ENCODE measurements at regions not wholly inside any gene's neighbourhood (a gene's known extent, or its start where the extent isn't known, plus 50 kb on each side); places are given as distances from the start of the nearest gene placed in this dataset.

DNA sequence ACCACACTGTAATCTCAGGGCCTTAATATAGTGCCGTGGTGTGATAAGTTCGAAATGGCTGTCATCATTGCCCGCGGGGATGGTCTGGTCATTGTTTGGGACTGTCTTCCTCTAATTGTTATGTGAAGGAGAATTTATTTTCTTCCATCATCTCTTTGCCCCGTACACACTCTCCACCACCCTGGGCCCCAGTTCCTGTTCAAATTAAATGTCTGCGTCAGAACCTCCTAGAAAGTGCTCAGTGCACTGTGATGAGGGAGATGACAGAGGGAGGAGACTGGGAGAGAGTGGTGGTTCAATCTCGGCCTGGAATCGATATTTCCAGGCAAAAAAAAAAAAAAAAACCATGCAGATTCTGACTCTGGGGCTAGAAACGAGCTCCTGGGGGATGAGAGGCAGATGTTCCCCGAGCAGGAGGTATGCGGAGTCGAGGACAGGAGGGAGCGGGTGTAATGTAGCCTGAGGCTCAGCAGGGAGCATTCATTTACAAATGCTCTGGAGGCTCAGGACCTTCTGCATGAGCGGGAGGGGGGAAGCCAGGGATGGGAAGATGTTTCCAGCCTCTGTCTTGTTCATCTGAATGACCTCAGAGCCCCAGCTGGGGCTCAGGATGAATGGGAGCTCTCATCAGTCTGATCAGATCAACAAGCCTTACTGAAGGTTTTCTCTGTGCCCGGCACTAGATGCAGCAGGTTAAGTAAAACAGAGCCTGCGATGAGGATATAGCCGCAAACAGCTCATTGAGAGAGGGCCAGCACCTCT lies 219.5 kb downstream of the TBX5 start:
- Histone ChIP-seq H3K18ac (ENCODE audit: low read depth in 1 of 2, low read length in 2 of 2) (no peak overlapping the region), H2BK5ac (ENCODE audit: low read depth, low read length, poor library complexity, severe bottlenecking) (no peak overlapping the region), H3K4me2 (ENCODE audit: low read length, poor library complexity, severe bottlenecking) (no peak overlapping the region), H3K27ac (ENCODE audit: low read length, poor library complexity, severe bottlenecking) (no peak overlapping the region), H3K4ac (ENCODE audit: low read depth in 1 of 2, low read length in 2 of 2) (no peak overlapping the region), H2BK12ac (ENCODE audit: low read length in 2 of 2) (no peak overlapping the region), H3K36me3 (ENCODE audit: control insufficient read depth in 1 of 2, insufficient read depth in 2 of 2, low read depth in 1 of 2, low read length in 2 of 2) (no peaks in the 10 kb centered on the region), H3K9me3 (ENCODE audit: control insufficient read depth, low read length) (peaks cover 8% of the 10 kb centered on the region), H3K23ac (ENCODE audit: low read length in 2 of 2) (no peak overlapping the region), H4K91ac (ENCODE audit: low read length) (no peak overlapping the region), H3K4me1 (ENCODE audit: control insufficient read depth, insufficient read depth, low read depth, low read length) (no peaks in the 10 kb centered on the region), H3K14ac (ENCODE audit: low read length in 2 of 2) (no peak overlapping the region), H3K4me3 (ENCODE audit: insufficient read depth in 1 of 2, low read depth in 1 of 2, low read length in 2 of 2) (no peak overlapping the region), H3K27me3 (ENCODE audit: control insufficient read depth in 1 of 2, insufficient read depth in 1 of 2, low read length in 2 of 2) (peaks cover 0 to 74% of the 10 kb centered on the region in 2 experiments), H2BK120ac (ENCODE audit: low read depth, low read length) (no peak overlapping the region), H3K79me1 (replicated peaks; ENCODE audit: low read length, poor library complexity, severe bottlenecking) (no peaks in the 10 kb centered on the region), H2AK5ac (ENCODE audit: low read length, severe bottlenecking) (no peak overlapping the region), H2AFZ (ENCODE audit: low read depth, low read length) (no peak overlapping the region), H4K8ac (ENCODE audit: low read length) (no peak overlapping the region), H3K9ac (ENCODE audit: low read length) (no peak overlapping the region), H2BK15ac (ENCODE audit: low read depth, poor library complexity, severe bottlenecking) (no peak overlapping the region)
- 23% methylated on average over 12 of the region's 17 CpGs for WGBS
- no peak for DNase-seq

DNA sequence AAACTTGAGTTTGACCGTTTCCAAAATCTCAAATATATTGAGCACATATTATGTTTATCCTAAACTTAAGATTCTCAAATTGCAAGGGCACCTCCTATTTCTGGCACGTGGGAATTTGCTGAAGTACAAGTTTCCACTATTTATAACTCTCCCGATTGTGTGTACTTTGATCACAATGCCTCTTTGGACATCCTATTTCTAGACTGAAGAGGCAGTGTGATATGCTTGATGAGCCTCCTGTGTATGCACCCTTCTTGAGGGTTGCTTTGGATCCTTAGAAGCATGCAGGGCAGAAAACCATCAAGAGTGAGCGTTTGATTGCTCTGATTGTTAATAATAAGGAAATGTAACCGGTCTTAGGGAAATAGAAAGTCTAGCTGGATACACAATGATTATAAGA lies 218.9 kb upstream of the RBM19 start:
- Histone ChIP-seq H3K23ac (ENCODE audit: low read length in 2 of 2) (no peak overlapping the region), H4K91ac (ENCODE audit: low read length) (no peak overlapping the region), H2BK120ac (ENCODE audit: low read depth, low read length) (no peak overlapping the region), H3K4me1 (ENCODE audit: control insufficient read depth, insufficient read depth, low read depth, low read length) (no peaks in the 10 kb centered on the region), H3K18ac (ENCODE audit: low read depth in 1 of 2, low read length in 2 of 2) (no peak overlapping the region), H3K27ac (ENCODE audit: low read length, poor library complexity, severe bottlenecking) (no peak overlapping the region), H3K4me3 (ENCODE audit: insufficient read depth in 1 of 2, low read depth in 1 of 2, low read length in 2 of 2) (no peak overlapping the region), H2BK5ac (ENCODE audit: low read depth, low read length, poor library complexity, severe bottlenecking) (no peak overlapping the region), H2AK5ac (ENCODE audit: low read length, severe bottlenecking) (no peak overlapping the region), H3K9me3 (ENCODE audit: control insufficient read depth, low read length) (peaks cover 8% of the 10 kb centered on the region), H2AFZ (ENCODE audit: low read depth, low read length) (no peak overlapping the region), H3K4ac (ENCODE audit: low read depth in 1 of 2, low read length in 2 of 2) (no peak overlapping the region), H3K4me2 (ENCODE audit: low read length, poor library complexity, severe bottlenecking) (no peak overlapping the region), H3K9ac (ENCODE audit: low read length) (no peak overlapping the region), H3K79me1 (replicated peaks; ENCODE audit: low read length, poor library complexity, severe bottlenecking) (no peaks in the 10 kb centered on the region), H2BK15ac (ENCODE audit: low read depth, poor library complexity, severe bottlenecking) (no peak overlapping the region), H3K27me3 (ENCODE audit: control insufficient read depth in 1 of 2, insufficient read depth in 1 of 2, low read length in 2 of 2) (peaks cover 0 to 74% of the 10 kb centered on the region in 2 experiments), H2BK12ac (ENCODE audit: low read length in 2 of 2) (no peak overlapping the region), H3K14ac (ENCODE audit: low read length in 2 of 2) (no peak overlapping the region), H3K36me3 (ENCODE audit: control insufficient read depth in 1 of 2, insufficient read depth in 2 of 2, low read depth in 1 of 2, low read length in 2 of 2) (no peaks in the 10 kb centered on the region), H4K8ac (ENCODE audit: low read length) (no peak overlapping the region)
- 83% methylated on average over 5 of the region's 5 CpGs for WGBS
- no peak for DNase-seq

DNA sequence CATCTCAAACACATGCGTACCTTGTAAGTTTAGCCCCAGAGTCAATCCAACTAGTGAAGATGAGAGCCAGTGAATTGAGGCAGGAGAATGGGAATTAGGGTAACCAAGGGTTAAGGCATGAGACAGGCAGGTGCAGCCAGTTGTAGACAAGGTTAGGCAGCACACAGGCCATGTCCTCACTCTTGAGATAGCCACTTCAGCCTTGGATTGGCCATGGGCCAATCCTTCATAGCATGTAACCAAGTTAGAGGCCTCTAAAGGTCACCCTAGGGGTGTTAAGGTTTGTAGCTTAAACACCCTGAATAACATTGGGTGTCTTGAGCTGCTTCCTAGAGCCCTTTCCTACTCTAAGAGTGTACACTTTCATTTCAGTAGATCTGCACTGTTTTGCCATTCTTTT lies 208.2 kb upstream of the RBM19 start:
- no peak overlapping the region for H3K14ac ChIP-seq (ENCODE audit: low read length in 2 of 2)
- WGBS = 100% methylated on average over 1 of the region's 1 CpG

DNA sequence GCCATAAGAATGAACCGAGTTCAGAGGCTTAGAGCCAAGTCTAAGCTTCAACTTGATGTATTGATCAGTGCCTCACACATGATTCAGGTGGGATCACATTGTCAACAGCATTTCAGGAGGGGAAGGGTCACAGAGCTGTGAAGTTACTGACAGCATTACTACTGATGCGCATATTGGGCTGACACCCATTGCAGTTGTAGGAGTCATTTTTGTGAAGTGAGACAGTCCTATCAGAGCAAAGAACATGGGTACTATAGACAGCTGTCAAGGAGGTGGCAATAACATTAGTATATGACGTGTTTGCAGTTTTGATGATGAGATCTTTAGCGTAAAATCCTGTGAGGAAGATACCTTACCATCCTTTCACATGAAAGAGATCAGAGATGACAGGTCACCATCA lies 206.0 kb upstream of the RBM19 start:
- H2AK5ac ChIP-seq (ENCODE audit: low read length, severe bottlenecking) = no peak overlapping the region
- no peak overlapping the region for H2BK5ac ChIP-seq (ENCODE audit: low read depth, low read length, poor library complexity, severe bottlenecking)
- H3K27me3 ChIP-seq (ENCODE audit: control insufficient read depth in 1 of 2, insufficient read depth in 1 of 2, low read length in 2 of 2) = peaks cover 0 to 43% of the 10 kb centered on the region in 2 experiments
- H3K4me1 ChIP-seq (ENCODE audit: control insufficient read depth, insufficient read depth, low read depth, low read length) = no peaks in the 10 kb centered on the region
- no peaks in the 10 kb centered on the region for H3K36me3 ChIP-seq (ENCODE audit: control insufficient read depth in 1 of 2, insufficient read depth in 2 of 2, low read depth in 1 of 2, low read length in 2 of 2)
- no peak overlapping the region for H2BK15ac ChIP-seq (ENCODE audit: low read depth, poor library complexity, severe bottlenecking)
- H3K18ac ChIP-seq (ENCODE audit: low read depth in 1 of 2, low read length in 2 of 2) = no peak overlapping the region
- no peak overlapping the region for H4K91ac ChIP-seq (ENCODE audit: low read length)
- no peak overlapping the region for H3K4me2 ChIP-seq (ENCODE audit: low read length, poor library complexity, severe bottlenecking)
- no peaks in the 10 kb centered on the region for H3K9me3 ChIP-seq (ENCODE audit: control insufficient read depth, low read length)
- H2BK120ac ChIP-seq (ENCODE audit: low read depth, low read length) = no peak overlapping the region
- no peak overlapping the region for H4K8ac ChIP-seq (ENCODE audit: low read length)
- no peak overlapping the region for H3K27ac ChIP-seq (ENCODE audit: low read length, poor library complexity, severe bottlenecking)
- H3K79me1 ChIP-seq (replicated peaks; ENCODE audit: low read length, poor library complexity, severe bottlenecking) = no peaks in the 10 kb centered on the region
- no peak overlapping the region for H2BK12ac ChIP-seq (ENCODE audit: low read length in 2 of 2)
- no peak overlapping the region for H3K4me3 ChIP-seq (ENCODE audit: insufficient read depth in 1 of 2, low read depth in 1 of 2, low read length in 2 of 2)
- no peak overlapping the region for H3K4ac ChIP-seq (ENCODE audit: low read depth in 1 of 2, low read length in 2 of 2)
- no peak overlapping the region for H2AFZ ChIP-seq (ENCODE audit: low read depth, low read length)
- WGBS = 66% methylated on average over 4 of the region's 4 CpGs
- H3K14ac ChIP-seq (ENCODE audit: low read length in 2 of 2) = no peak overlapping the region
- no peak for DNase-seq
- H3K9ac ChIP-seq (ENCODE audit: low read length) = no peak overlapping the region
- no peak overlapping the region for H3K23ac ChIP-seq (ENCODE audit: low read length in 2 of 2)

More for the DNA sequence above, 208.2 kb upstream of the RBM19 start:
- Histone ChIP-seq H3K79me1 (replicated peaks; ENCODE audit: low read length, poor library complexity, severe bottlenecking) (no peaks in the 10 kb centered on the region), H3K4me3 (ENCODE audit: insufficient read depth in 1 of 2, low read depth in 1 of 2, low read length in 2 of 2) (no peak overlapping the region), H3K4me2 (ENCODE audit: low read length, poor library complexity, severe bottlenecking) (no peak overlapping the region), H3K27me3 (ENCODE audit: control insufficient read depth in 1 of 2, insufficient read depth in 1 of 2, low read length in 2 of 2) (peaks cover 0 to 53% of the 10 kb centered on the region in 2 experiments), H2BK15ac (ENCODE audit: low read depth, poor library complexity, severe bottlenecking) (no peak overlapping the region), H2BK5ac (ENCODE audit: low read depth, low read length, poor library complexity, severe bottlenecking) (no peak overlapping the region), H3K9ac (ENCODE audit: low read length) (no peak overlapping the region), H2AK5ac (ENCODE audit: low read length, severe bottlenecking) (no peak overlapping the region), H4K91ac (ENCODE audit: low read length) (no peak overlapping the region), H3K27ac (ENCODE audit: low read length, poor library complexity, severe bottlenecking) (no peak overlapping the region), H2BK120ac (ENCODE audit: low read depth, low read length) (no peak overlapping the region), H4K8ac (ENCODE audit: low read length) (no peak overlapping the region), H3K9me3 (ENCODE audit: control insufficient read depth, low read length) (no peaks in the 10 kb centered on the region), H3K36me3 (ENCODE audit: control insufficient read depth in 1 of 2, insufficient read depth in 2 of 2, low read depth in 1 of 2, low read length in 2 of 2) (no peaks in the 10 kb centered on the region), H3K18ac (ENCODE audit: low read depth in 1 of 2, low read length in 2 of 2) (no peak overlapping the region), H3K23ac (ENCODE audit: low read length in 2 of 2) (no peak overlapping the region), H3K4me1 (ENCODE audit: control insufficient read depth, insufficient read depth, low read depth, low read length) (no peaks in the 10 kb centered on the region), H2AFZ (ENCODE audit: low read depth, low read length) (no peak overlapping the region), H2BK12ac (ENCODE audit: low read length in 2 of 2) (no peak overlapping the region), H3K4ac (ENCODE audit: low read depth in 1 of 2, low read length in 2 of 2) (no peak overlapping the region)
- DNase-seq = no peak

All from mesenchymal stem cell (in vitro differentiated cells and primary cell).